ENCODE measurements at regions not wholly inside any gene's neighbourhood (a gene's known extent, or its start where the extent isn't known, plus 50 kb on each side); places are given as distances from the start of the nearest gene placed in this dataset.

DNA sequence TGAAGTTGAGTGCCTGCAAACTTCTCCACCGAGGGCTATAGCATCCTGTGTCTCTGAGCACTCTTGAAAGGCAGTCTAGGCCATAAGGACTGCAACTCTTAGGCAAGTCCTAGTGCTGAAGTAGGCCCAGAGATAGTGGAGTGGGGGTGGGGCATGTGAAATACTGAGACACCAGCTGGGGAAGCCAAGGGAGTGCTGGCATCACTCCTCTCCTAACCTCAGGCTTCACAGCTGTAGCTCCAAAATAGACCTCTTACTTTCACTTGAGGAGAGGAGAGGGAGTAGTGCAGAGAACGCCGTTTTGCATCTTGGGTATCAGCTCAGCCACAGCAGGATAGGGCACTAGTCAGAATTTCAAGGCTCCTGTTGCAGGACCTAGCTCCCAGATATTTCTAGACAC, 56.2 kb upstream of the CYSLTR1 start:
- CTCF ChIA-PET: no interaction called here
- POLR2A ChIA-PET (ENCODE audit: low non-redundant PET): no interaction called here
- DNase-seq (ENCODE audit: low spot score): no peak
- H3K27ac ChIP-seq: no peak overlapping the region
- TF ChIP-seq, protein P1, sequence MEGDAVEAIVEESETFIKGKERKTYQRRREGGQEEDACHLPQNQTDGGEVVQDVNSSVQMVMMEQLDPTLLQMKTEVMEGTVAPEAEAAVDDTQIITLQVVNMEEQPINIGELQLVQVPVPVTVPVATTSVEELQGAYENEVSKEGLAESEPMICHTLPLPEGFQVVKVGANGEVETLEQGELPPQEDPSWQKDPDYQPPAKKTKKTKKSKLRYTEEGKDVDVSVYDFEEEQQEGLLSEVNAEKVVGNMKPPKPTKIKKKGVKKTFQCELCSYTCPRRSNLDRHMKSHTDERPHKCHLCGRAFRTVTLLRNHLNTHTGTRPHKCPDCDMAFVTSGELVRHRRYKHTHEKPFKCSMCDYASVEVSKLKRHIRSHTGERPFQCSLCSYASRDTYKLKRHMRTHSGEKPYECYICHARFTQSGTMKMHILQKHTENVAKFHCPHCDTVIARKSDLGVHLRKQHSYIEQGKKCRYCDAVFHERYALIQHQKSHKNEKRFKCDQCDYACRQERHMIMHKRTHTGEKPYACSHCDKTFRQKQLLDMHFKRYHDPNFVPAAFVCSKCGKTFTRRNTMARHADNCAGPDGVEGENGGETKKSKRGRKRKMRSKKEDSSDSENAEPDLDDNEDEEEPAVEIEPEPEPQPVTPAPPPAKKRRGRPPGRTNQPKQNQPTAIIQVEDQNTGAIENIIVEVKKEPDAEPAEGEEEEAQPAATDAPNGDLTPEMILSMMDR (conservative IDR thresholded peaks at IDR 0.05; ENCODE audit: low read depth): no peak

DNA sequence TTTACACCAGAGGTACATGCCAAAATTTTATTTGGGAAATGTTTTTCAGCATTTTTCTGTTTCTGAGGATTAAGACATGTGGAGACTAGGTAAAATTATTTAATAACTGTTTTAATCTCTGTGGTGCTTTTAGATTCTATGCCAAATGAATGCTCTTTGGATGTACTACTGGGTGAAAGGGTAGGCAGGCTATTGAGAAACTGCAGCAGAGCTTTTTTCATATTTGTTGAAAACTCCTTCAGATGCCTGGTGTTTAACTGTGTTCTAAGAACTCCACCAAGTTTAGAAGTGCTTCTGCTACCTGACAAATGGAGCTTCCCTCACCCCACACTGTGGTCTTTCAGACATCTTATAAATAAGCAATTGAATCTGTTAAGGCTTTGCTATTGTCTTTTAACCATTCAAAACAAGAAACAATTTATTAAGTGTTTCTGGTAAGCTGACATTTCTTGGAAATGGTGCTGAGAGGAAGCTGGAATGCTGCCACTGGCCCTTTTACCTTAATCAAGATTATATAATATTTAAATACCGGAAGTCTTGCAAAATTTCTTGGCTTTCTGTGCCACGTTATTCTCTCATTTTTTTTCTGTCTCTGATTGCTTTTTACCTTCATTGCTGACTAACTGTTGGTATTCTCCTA, 51.2 kb upstream of the CYSLTR1 start:
- H3K27ac ChIP-seq: no peak overlapping the region
- ChIA-PET POLR2A (ENCODE audit: low non-redundant PET) (no interaction called here), CTCF (no interaction called here)
- no peak for DNase-seq (ENCODE audit: low spot score)
- TF ChIP-seq, protein P1 (conservative IDR thresholded peaks at IDR 0.05; ENCODE audit: low read depth): no peak

Measured in RWPE1 (cell line).